GM10266 (cell line): ENCODE measurements at regions not wholly inside any gene's neighbourhood (a gene's known extent, or its start where the extent isn't known, plus 50 kb on each side); places are given as distances from the start of the nearest gene placed in this dataset.

Experiments used
- DNase-seq: peaks from one replicate; pipeline ENCODE4 v3.0.0; 2012; ENCODE audit errors: extremely low spot score
- CTCF ChIP-seq: IDR thresholded peaks from 2 replicates; pipeline ENCODE4 v1.5.1; 2012; ENCODE audit warnings: mild to moderate bottlenecking, low read depth; ENCODE audit not compliant: control insufficient read depth, insufficient read depth; ENCODE audit errors: missing control alignments

DNA sequence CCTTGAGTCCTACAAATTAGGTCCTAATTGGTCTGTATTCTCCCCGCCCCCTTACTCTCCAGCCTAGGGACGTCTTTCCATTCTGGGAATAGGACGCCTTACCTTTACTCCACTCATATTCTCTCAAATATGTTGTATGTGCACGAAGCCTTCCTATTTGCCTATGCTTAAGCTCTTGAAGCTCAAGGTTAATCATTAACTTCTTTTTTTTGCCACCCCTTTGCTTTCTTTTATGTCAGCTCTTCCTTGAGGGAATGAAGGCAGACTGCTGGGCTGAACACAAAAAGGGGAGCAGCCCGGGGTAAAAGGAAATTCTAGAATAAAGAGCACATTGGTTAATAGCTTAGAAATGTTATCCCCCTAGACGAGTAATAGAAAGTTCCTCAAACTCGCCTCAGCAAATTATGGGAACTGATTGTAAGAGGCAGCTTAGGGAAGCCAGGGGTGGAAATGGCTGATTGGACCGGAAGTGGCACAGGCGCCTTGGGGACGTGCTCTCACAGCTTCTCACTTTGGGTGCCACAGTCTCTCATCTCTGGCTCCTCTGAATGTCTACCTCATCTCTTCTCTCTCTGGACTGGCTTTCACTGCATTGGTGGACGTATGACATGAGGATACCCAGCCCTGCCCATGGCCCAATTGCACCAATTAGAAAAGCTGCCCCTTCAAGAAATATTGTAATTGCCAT lies 122.3 kb upstream of the IL12B start:
- DNase-seq: no peak
- TF ChIP-seq CTCF: no peak

- TF ChIP-seq CTCF: no peak
- DNase-seq: no peak
Measured at GRCh38 chr5:159453209-159453608, 122.9 kb upstream of the IL12B start.

- no peak for TF ChIP-seq CTCF
Measured at GRCh38 chr5:159456261-159456660, 126.0 kb upstream of the IL12B start.

DNA sequence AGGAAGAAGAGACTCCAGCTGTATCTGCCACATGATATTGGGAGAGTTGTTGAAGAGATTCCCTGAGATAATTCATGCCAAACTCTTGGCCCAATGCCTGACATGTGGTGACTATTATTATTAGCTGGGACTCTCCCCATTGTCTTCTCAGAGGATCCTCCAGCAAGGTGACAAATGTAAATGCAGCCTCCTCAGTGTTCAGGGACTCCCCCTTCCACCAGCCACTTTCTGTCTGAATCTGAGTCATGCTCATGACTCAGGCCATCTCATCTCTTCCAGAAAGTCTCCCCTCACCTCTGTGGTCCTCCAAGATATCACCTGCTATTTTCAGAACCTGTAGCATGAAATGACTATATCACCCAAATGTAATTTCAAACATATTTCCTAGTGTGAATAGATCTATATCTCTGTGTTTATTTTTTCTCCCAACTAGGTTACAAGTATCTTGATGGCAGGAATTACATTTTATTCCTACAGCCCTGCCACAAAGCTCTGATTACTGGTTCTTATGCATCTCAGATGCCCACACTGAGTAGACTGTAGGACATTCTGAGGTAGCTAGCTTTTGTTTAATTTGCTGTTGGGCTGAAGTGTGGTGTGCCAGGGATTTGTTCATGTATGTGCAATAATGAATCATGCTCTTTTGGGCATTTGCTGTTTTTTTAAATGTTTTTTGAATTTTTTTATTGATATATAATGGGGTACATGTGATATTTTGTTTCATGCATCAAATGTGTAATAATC lies 126.6 kb upstream of the IL12B start:
- no peak for TF ChIP-seq CTCF
- DNase-seq: peak; percentile 79

More at GRCh38 chr5:159456261-159456660, 126.0 kb upstream of the IL12B start:
- no peak for DNase-seq

DNA sequence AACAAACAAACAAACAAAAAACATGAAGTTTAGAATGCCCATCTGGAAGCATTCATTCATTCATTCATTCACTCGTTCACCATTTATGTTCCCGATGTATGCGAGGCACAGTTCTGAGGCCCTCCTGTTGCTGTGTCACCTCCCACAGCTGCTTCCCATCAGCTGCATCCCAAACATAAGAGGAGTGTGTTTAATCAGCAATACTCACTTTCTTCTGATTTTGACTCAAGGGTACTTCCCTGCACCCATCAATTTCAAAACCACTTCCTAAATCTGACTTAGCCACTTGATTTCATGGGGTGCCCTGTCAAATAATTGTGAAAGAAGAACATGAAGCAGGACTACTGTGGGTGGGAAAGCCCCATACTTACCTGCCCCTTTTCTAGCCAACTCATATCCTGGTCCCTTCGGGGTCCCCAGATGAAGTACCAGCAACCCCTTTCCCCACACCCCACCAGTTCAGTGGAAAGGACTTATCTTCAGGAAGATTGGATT lies 128.0 kb upstream of the IL12B start:
- no peak for TF ChIP-seq CTCF
- peak; percentile 34 for DNase-seq

DNA sequence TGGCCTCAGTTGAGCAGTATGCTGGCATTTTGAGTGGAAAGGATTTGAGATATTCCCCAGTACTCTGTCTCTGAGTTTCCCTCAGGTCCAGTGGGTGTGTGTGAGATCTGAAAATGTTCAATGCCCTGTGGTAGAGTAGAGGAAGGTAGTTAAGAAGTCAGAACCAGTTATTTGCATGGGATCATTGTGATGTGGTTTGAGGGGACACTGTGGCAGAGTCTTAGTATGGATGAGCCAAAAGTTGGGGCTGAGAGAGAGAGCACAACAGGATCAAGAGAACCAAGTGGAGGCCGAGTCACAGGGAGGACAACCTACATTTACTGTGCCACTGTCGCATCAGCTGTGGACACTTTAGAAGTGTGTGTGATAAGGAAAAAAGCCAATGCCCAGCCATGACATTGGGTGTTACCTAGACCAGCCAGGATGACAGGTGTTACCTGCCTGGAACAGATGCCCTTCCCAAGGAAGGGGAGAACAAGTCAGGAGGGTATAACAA lies 128.9 kb upstream of the IL12B start:
- no peak for TF ChIP-seq CTCF
- no peak for DNase-seq
